Globus pallidus (tissue), 1 donor: ENCODE measurements at regions not wholly inside any gene's neighbourhood (a gene's known extent, or its start where the extent isn't known, plus 50 kb on each side); places are given as distances from the start of the nearest gene placed in this dataset.

Experiments used
- DNase-seq: peaks from one replicate; pipeline ENCODE4 v3.0.0-alpha.2; 2015; ENCODE audit warnings: low spot score

- DNase-seq = no peak
These were observed 946.2 kb downstream of the BRD1 start for GRCh38 chr22:48881326-48881980.

- DNase-seq = no peak
These were observed 946.9 kb downstream of the BRD1 start for GRCh38 chr22:48880749-48881148.

GRCh38 chr22:48876951-48877350, 950.7 kb downstream of the BRD1 start:
- DNase-seq = no peak

DNA sequence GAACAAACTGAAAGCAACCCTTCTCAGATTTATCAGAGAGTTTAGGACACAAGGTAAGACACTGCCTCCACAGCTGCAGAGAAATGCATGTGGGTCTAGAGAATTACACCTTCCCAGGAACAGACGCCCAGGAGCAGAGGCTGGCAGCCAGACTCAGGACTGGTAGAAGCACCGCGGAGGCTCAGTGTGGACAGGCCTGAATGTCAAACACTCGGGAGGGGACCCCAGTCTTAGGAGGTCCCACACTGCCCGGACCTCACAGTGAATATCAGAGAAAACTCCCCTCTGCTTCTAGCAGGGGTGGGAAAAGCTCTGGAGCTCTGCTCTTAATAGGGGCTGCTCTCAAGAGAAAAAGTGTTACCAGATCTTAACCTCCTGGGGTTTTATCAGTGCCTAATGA, 952.7 kb downstream of the BRD1 start:
- no peak for DNase-seq

- no peak for DNase-seq
These were observed 954.5 kb downstream of the BRD1 start for GRCh38 chr22:48873191-48873520.

- DNase-seq = no peak
These were observed 955.1 kb downstream of the BRD1 start for GRCh38 chr22:48872271-48873190.

- DNase-seq = no peak
These were observed 956.4 kb downstream of the BRD1 start for GRCh38 chr22:48871176-48871840.

GRCh38 chr22:48870436-48870835, 957.2 kb downstream of the BRD1 start:
- no peak for DNase-seq

DNA sequence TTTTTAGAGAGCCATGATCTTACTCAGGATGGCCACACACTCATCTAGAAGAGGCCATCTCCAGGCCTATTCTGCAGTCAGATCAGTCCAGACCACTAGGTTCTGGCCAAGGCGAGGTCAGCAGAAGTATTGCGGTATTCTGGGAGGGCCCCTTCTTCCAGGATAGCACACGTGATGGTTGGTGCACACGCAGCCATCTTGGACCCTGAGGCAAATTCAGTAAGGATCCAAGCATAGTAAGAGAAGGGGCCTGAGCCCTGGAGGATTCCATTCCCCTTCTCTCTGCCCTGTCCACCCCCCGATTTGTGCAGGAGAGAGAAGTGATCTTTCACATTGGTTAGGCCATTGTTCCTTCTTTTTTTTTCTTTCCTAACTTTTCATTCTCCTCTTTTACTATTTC, 957.9 kb downstream of the BRD1 start:
- no peak for DNase-seq

GRCh38 chr22:48869161-48869560, 958.5 kb downstream of the BRD1 start:
- DNase-seq = no peak

GRCh38 chr22:48868554-48868953, 959.1 kb downstream of the BRD1 start:
- no peak for DNase-seq

DNA sequence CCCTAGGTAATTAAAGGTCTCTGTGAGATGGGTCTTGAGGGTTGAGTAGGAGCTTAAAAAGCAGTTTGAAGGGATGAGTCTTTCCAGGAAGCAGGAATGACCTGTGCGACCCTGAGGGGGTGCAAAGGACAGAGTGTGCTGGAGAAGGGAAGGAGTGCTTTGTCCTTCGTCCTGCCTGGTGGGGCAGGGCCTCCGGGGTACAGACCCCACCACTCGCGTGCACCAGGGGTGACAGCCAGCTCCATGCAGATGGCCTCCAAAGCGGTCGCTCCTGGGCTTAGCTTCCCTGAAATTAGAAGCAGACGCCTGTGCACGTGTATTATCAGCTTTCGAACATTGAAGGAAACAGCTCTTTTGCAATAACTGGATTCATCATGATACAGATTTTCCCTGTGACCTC, 959.8 kb downstream of the BRD1 start:
- DNase-seq = no peak

- no peak for DNase-seq
These were observed 960.6 kb downstream of the BRD1 start for GRCh38 chr22:48866906-48867681.

- DNase-seq = no peak
These were observed 962.9 kb downstream of the BRD1 start for GRCh38 chr22:48864748-48865147.

DNA sequence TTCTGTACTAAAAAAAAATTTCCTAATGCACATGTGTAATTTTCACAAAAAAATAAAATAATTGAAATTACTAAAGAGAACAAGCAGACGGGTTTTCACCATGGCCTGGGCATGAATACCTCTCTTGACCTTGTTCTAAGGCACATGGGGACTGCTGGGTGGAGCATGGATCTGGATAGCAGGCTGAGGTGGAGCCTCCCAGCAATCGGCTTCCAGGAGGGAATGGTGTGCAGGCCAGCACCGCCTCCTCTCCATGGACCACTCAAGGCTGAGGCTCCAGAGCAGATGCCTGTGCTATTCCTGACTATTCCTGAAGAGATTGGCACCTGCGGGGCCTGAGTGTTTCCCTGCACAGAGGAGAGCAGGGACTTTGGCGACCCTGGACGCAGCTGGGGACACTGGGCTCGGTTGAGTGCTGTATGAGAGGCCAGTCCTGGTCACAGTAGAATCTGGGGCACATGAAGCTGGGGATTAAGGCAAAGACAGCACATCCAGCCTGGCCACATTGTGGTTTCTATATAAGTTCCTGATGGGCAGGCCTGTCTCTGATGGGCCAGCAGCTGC, 963.6 kb downstream of the BRD1 start:
- no peak for DNase-seq

GRCh38 chr22:48860557-48860956, 967.1 kb downstream of the BRD1 start:
- DNase-seq = no peak

- no peak for DNase-seq
These were observed 968.8 kb downstream of the BRD1 start for GRCh38 chr22:48858856-48859255.

- no peak for DNase-seq
These were observed 969.6 kb downstream of the BRD1 start for GRCh38 chr22:48858121-48858520.

DNA sequence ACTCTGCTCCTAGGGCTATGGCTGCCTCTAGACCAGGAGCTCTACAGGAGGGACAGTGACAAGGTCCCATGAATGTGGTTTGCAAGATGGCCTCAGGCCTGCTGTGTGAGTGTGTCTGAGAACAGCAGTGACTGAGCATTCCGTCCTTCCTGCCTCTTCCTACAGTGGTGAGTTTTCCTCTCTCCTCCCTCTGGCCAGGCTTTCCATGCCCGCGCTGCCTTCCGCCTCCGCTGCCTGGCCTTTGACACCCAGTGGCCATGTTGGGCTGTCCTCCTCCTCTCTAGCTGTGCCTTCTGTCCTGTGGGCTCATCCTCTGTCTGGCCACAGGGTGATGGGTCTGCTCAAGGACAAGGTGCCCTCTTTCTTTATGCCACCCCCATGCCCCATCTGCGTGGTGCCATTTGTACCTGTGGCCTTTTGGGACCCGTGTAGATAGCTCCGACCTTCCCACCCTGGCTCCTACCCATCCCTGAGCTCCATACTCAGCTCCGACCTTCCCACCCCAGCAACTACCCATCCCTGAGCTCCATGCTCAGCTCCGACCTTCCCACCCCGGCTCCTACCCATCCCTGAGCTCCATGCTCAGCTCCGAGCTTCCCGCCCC, 970.4 kb downstream of the BRD1 start:
- DNase-seq = no peak

GRCh38 chr22:48856308-48856615, 971.4 kb downstream of the BRD1 start:
- DNase-seq = no peak

DNA sequence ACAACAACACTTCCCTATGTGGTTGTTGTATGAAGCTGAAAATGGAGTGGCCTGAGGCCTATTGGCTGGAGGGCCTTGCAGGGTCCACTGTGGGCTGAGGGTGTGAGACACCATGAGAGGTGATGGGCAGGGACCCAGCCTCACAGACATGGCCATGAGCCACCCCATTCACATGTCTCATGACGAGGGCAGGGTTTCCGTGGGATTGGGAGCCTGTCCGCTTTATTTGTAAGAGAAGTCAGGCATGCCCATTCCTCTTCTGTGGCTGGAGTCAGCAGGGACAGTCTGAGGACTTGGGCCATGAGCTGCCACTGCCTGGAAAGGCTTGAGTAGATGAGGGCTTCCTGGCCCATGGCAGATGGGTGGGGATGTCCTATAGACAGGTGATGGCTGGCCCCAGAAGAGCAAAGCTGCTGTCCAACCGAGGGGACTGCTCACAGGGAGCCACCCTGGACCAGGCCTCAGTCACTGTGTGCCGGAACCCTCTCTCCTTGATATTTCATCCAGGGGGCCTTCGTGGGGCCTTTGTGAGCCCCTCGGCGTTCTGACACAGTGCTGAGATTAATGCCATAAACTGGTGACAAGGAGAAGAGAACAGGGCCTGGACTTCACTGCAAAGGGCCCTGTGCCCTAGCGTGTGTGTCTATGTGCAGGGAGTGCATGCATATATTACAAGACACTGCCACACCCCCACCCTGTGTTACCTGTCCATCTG, 971.9 kb downstream of the BRD1 start:
- DNase-seq = no peak
